HG03108 (cell line): ENCODE measurements at regions not wholly inside any gene's neighbourhood (a gene's known extent, or its start where the extent isn't known, plus 50 kb on each side); places are given as distances from the start of the nearest gene placed in this dataset.

ENCODE experiments used
- ATAC-seq: cut with Tn5 transposase; IDR thresholded peaks from one replicate; pipeline ENCODE4 v1.9.1; 2021; ENCODE audit warnings: moderate library complexity; ENCODE audit not compliant: unreplicated experiment

DNA sequence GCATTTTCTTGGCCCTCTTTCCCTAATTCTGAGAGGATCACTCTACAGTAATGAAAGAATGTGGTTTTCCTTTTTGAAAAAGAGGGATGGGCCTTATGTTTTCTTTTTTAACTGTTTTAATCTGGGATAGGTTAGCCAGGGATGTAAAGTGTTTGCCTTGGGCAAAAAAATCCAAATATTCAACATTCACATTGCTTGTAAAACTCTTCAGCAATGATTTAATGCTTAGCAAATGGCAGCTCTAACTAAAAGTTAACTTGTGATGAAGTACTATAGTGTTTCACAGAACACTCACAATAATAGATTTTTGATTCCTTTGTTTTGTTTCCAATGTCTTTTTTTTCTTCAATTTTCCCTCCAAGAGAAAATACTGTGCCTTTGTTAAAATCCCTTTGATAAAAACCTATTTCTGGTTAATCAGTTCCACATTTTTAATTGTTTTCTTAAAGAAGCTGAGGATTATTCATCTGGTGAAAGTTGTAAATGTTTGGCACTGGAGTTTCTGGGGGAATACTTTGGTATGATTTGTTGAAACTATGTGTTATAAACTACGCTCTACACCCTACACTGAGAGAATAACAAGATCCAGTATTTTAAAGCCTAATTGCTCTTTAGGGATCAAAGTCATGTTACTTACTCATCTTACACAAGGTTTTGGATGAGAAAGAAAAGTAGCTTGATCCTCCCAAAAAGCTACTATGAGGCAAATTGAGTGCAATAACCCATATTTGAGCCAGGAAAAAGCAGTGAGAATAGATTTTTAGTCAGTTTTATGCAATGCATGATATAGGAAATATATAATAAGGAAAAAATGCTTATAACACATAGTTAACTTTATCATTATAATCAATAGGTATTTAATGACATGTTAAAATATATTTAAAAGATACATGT is 335.8 kb downstream of the EPHA7 start:
- ATAC-seq: no peak

DNA sequence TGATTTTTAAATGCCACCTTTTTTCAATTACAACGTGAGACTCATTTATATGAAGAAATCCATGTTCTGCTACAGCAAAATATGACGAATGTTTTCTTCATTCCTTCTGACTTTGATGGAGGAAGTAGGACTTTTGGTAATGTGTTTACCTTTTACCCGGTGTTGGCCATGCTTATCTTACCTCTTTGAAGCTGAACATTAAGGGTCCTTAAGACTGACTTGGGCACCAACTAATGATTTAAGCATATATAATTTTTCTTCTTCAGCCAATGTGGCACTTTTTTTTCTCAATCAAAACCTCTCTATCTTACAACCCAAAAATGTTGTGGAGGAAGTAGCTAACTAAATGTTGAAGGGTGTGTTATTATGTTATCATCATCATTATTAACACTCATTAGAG is 337.5 kb downstream of the EPHA7 start:
- no peak for ATAC-seq

DNA sequence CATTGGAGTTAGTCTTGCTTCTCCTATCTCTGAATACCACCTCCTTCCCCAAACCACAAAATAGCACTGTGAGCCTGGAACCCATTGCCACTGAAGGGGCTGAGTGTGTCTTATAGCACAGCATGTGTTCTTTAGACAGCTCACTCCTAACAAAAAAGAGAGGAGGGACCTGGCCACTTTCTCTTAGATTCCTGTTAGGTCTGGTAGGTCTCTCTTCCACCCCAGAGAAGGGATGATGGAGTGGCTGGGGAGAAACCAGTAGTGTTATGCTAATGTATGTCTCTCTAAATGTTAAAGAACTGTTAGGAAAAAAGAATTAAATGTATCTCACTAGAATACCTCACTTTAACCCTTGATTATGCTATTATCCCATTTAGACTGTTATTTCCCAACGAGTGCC is 340.3 kb downstream of the EPHA7 start:
- ATAC-seq: no peak

DNA sequence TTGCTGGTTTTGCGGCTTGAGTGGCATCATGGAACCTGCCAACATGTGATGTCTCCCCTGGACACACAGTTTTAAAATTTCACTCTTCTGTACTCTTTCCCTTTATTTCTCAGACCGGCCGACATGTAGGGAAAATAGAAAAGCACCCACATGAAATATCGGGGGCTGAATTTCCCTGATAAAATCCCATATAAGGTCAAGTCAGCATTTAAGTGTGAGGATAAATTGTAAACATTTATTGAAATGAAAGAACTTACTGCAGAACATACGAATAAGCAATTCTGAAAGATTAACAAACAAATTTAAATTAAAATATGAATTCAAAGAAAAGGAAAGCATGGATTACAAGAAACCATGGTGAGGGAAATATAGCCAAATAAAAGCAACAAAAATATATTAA is 345.5 kb downstream of the EPHA7 start:
- no peak for ATAC-seq

DNA sequence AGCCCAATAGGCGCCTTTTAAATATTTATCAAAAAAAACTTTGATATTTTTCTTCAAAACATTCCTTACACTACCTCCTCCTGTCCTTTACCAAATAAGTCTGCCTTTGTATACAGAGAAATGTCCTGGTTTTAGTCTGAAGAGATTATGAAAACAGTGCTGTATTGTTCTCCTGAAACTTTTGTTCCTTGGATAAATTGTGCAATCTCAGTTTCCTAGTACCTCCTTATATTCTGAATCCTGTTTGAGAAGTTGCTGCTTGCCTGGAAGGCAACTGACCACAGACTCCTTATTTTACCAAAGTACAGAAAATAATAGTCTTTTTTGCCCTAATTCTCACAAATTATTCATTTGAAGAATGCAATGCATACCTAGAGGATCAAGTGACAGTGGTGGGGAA is 349.5 kb downstream of the EPHA7 start:
- no peak for ATAC-seq

DNA sequence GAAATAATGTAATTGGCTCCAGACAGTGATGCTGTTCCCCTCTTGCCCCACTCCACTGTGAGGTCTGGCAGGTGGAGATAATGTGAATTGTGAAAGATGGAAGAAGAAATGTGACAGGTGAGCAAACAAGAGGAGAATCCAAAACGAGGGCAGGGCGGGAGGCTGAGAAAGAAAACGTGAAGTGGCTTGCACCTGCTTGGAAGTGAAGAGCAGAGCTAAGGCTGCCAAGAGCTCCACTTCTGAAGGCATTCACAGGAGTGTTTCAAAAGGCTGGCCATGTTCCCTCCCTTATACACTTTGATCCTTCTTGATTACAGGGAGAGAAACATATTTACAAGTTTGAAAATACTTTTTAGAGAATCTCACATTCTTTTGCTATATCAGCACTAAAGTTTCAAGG is 359.4 kb downstream of the EPHA7 start:
- no peak for ATAC-seq

DNA sequence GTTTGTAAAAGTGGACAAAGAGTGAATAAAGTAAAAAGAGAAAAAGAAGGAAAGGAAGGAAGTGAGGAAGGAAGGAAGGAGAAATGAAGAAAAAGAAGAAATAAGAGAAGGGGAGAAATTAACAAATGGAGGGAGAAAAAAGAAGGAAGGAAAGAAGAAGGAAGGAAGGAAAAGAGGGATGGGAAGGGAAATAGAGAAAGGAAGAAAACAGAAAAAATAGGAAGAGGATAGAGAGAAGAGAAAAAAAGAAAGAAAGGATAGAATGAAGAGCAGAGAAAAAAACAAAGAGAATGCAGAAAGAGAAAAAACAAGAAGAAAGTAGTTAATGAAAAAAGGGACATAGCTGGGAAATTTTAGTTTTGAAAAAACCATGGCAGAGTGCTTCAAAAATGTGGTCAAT is 361.8 kb downstream of the EPHA7 start:
- ATAC-seq: no peak

DNA sequence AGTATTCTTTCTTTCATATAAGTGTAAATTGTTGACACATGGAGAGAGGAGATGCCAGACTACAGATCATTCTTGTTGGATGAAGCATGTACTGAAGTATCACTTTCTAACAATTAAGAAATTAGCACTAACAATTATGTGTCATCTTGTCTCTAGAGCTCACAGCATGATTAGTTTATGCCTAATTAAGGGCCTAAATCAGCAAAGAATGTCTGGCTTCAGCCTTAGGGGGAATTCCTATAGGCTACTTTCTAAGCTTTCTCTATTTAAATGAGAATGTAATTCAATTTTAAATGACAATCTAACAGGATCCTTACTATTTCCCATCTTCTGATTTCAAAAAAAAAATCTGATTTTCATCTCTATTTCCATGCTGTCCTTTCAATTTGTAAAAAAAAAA is 371.0 kb downstream of the EPHA7 start:
- no peak for ATAC-seq

DNA sequence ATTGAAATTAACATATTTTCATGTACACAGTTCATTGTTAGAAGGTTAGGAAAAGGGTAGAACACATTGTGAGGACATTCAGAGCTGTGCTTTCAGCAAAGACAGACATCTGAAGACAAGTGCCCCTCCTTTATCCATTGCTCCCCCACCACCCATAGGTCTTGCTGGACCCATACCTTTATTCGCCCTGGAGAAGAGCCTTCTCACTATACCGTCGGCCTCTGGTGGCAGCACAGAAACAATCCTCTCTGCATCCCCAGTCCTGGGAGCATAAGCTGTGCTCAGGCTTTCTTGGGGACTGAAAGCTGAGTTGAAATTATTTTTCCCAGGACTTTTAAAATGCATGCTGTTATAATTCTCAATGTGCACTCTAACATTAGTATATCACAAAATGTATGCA is 372.3 kb downstream of the EPHA7 start:
- ATAC-seq: no peak

DNA sequence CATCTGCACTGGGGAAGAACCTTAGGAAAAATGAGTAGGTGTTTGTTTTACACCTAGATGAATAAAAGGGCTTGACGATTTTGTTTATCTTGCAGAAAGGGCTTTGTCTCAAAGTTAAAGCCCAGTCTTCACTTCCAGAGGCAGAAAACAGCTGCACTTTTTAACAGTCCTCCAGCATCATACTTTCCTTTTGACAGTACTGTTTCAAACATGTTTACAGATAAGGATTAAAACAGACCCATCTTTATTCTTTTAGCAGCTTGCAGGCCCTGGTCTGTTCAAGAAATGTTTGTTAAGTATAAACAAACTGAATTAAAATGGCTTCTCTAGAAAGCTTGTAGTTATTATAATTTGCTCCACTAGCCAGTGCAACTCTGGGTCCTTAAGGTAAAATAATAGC is 374.2 kb downstream of the EPHA7 start:
- ATAC-seq: no peak

DNA sequence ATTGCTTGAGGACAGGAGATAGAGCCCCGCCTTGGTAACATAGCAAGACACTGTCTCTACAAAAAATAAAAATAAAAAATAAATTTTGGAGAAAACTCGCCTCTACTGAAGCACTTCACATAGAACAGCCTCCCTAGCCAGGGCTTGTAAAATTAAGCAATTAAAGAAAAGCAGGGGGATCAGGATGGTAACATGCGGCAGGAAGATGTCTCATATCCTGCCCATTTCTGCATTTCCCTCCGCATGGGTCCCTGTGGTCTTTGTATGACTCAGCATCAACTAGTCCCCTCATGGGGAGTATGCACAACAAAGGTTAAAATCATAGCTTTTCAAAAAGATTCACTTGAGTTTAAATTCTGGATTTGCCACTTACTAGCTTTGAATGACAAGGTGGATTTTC is 379.0 kb downstream of the EPHA7 start:
- no peak for ATAC-seq

DNA sequence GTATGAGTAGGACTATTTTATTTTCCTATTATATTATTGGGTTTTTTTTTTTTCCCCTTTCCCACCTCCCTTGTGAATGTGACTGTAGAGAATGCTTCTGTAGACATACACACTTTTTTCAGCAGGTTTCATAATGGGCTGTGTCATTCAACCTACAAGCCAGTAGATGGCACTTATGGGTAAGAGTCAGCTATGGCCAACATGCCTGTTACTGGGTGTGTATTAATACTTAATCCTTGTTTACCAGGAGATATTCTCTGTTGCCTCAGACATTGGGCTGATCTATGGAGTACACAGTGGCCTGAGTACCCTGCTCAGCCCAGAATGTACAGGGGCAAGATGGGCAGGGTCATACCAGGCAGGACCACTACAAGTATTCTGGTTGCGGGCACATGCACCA is 382.5 kb downstream of the EPHA7 start:
- no peak for ATAC-seq

DNA sequence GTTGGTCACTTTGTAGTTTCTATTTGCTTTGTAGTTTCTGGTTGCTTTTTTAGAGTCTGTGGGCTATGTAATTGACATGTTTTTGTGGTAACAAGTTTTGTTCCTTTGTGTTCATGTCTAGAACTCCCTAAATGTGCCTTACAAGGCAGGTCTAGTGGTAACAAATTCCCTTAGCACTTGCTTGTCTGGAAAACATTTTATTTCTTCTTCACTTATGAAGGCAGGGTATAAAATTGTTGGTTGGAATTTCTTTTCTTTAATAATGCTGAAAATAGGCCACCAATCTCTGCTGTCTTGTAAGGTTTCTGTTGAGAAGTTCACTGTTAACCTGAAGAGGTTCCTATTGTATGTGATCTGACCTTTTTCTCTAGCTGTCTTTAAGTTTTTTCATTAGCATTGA is 383.6 kb downstream of the EPHA7 start:
- no peak for ATAC-seq

DNA sequence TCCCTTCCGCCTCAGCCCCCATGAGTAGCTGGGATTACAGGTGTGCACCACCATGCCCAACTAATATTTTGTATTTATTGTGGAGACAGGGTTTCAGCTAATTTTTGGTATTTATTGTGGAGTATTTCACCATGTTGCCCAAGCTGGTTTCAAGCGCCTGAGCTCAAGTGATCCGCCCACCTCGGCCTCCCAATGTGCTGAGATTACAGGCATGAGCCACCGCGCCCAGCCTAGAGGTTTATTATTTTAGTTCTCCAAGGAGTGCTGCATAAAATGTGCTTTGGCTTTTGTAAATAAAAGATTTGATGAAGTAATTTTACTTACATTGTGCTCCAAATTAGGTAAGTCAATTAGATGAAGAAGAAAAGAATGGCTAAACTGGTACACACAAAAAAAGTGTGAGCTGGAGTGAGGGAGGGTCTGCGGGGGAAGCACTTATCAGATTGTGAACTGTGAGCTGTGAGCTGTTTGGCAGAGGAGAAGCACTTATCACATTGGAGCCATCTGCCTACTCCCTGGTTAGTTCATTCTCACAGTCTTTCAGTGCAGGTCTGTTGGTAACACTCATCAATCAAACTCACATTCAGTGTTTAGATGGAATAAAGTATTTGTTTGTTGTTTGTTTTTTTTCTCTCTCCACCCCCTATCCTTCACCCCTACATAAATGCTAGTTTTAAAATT is 398.0 kb downstream of the EPHA7 start:
- no peak for ATAC-seq

DNA sequence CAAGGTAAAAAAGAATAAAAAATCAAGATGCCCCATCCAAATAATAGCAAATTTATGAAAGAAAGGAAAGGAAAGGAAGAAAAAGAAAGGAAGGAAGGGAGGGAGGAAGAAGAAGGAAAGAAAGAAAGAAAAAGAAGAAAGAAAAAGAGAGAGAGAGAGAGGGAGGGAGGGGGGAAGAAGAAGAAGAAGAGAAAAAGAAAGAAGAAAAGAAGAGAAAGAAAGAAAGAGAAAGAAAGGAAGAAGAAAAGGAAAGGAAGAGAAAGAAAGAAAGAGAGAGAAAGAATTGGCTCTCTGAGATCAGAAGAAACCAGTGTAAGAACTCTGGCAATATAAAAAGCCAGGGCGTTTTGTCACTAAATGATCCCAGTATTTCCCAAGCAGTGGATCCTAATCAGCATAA is 401.7 kb downstream of the EPHA7 start:
- no peak for ATAC-seq

DNA sequence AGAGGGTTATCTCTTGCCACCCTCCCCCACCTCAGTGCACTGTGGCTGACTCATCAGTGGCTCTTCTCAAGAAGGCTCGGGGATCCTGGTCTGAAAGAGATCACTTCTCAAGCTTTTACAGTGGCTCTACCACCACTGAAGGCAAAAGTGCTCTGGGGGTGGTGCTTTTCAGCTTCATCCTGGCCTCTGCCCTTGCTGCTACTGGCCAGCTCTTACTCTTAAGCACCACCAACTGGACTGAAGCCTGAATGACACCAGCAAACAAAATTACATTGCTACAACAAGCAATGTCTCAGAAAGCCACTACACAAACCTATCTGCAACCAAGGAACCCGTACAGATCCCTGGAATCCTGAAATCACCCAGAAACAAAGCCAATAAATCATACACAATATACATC is 402.1 kb downstream of the EPHA7 start:
- ATAC-seq: no peak

DNA sequence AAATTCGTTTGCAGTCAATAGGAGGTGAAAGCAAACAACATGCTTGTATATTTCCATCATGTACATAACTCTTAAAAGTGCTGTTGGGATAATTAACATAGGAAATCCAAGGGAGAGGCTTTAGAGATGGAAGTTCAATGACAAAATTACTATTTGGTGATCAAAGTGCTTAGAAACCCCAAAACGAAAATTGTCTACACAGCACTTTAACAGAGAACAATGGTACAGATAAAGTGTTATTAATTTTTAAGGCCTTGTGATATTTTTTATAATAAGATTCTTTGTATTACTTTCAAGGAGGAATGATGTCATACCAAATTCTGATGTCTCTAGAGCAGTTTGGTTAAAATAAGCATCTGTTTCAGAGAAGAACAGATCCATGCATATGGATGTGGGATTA is 406.3 kb downstream of the EPHA7 start:
- no peak for ATAC-seq

DNA sequence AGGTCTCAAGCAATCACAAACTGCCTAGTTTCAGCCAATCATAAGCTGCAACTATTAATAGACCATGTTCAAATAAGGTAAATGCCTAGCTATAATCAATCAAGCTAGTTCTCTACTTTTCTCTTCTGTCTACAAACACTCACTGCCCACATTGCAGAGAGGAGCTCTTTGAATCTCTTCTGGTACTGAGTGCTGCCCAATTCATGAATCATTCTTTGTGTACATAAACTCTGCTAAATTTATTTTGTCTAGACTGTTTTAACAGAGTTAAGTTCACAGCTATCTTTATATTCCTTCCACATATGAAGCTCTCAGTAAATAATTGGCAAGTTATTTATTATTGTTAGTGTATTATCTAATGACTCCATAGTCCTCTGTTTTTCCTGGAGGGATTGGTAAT is 411.0 kb downstream of the EPHA7 start:
- no peak for ATAC-seq

DNA sequence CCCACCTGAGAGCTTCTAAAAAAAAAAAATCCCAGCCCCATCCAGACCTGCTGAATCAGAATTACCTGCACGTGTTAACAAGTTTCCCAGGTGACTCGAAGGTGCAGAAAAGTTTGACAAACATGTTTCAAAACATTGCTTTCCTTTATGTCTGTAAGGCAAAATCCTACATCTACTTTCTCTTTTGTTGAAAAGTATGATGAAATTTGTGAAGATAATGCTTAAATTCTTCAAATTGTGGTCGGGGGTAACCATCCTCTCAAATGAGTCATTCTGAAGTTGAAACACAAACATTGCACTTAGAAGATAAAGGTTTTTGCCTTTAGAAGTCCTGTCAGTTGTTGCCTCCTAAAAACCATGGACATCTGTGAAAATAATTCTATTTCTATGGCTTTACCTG is 429.7 kb downstream of the EPHA7 start:
- ATAC-seq: no peak

DNA sequence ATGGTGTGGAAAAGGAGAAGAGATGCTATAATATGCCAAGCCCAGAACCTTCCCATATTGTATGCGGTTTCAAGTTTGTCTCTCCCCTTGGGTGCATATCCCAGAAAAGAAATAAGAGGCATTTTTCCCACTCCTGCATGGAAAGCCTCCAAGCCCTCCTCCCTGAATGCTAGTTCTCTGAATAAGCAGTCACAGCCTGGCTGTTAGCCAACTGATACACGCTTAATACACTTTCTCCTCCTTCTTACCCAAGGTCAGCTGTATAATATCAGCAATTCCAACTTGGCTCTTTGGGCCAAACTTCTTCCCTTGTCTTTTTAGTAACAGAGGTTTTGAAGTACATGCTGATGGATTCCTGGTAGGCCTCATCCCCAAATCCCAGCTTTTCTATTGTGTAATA is 440.1 kb downstream of the EPHA7 start:
- ATAC-seq: no peak

DNA sequence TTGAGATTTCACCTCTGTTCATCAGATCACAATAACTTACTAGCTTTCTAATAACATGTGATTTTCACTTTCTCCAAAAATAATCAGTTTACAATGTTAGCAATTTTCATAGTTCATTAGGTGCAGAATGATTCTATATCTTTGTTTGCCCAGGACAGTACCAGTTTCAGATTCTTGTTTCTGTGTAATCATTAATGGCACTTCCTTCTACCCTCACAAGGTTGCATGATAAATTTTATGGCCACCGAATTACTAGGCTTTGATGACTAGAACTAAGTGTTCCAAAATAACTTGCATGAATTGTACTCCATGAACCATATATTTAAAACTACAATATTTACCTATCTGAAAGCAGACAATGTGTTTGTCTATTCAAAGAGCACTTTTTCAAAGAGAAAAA is 442.3 kb downstream of the EPHA7 start:
- no peak for ATAC-seq

DNA sequence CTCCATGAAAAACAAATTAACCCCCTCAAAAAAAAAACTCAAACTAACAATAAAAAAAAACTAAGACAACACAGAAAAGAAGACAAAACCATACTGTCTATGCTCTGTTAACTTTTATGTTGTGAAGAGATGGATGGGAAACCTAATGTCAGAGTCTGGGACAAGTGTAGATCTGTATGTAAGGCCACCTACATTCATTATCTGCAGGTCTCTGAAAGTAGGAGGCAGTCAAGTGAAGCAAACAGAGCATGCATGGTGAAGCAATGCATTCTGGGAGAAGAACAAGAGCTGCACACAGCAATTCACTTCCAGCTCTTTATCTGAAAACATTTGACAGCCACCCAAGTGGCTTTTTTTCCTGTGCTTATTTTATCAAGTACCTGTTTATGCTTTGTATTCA is 452.0 kb downstream of the EPHA7 start:
- ATAC-seq: no peak

DNA sequence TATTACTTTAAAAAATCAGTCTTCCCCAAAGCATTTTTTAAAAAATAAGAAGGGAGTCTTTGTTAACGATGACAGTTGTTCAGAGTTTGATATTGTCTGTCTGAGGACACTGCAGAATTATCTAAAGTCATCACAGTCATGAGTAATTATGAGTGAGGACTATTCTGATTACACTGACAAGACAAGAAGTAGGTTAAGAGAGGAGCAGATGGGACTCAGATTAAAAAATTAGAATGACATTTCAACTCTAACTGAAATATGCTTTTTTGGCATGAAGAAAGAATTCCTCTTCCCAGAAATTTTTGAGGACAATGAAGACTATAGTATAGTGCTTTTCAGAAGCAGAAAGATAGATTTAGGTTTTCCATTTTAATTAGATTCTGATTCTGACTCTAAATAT is 456.5 kb downstream of the EPHA7 start:
- ATAC-seq: no peak
